ENCODE measurements at regions not wholly inside any gene's neighbourhood (a gene's known extent, or its start where the extent isn't known, plus 50 kb on each side); places are given as distances from the start of the nearest gene placed in this dataset.

- Histone ChIP-seq H3K36me3 (ENCODE audit: control insufficient read depth in 2 of 4, insufficient read depth in 4 of 4, low read length in 3 of 4) (no peaks in the 10 kb centered on the region), H3K56ac (replicated peaks; ENCODE audit: insufficient read length, low read depth, low read length) (no peak overlapping the region), H3K4me2 (ENCODE audit: insufficient read depth in 1 of 2, low read depth in 2 of 2, low read length in 2 of 2) (no peak overlapping the region), H3K79me1 (ENCODE audit: low read depth, low read length) (no peaks in the 10 kb centered on the region), H2AK5ac (ENCODE audit: low read depth, low read length) (no peak overlapping the region), H2BK20ac (ENCODE audit: low read length) (no peak overlapping the region), H3K4ac (replicated peaks; ENCODE audit: insufficient read length, low read depth, low read length) (no peak overlapping the region), H3K9me3 (ENCODE audit: insufficient read depth in 2 of 2, low read depth in 1 of 2, low read length in 1 of 2) (no peaks in the 10 kb centered on the region), H3K79me2 (ENCODE audit: control insufficient read depth in 1 of 2, insufficient read depth in 2 of 2, low read length in 2 of 2) (no peaks in the 10 kb centered on the region), H3K23ac (ENCODE audit: insufficient read length) (no peak overlapping the region), H4K8ac (ENCODE audit: extremely low read depth, insufficient read depth, low read length) (no peak overlapping the region), H2BK5ac (ENCODE audit: low read depth, low read length) (no peak overlapping the region), H2BK12ac (ENCODE audit: low read depth, low read length) (no peak overlapping the region), H2BK15ac (ENCODE audit: low read length) (no peak overlapping the region), H2BK120ac (replicated peaks; ENCODE audit: low read depth, low read length) (no peak overlapping the region), H4K5ac (ENCODE audit: insufficient read length, low read depth, low read length) (no peak overlapping the region), H2AFZ (ENCODE audit: low read length) (no peak overlapping the region), H3K14ac (ENCODE audit: insufficient read length) (no peak overlapping the region), H3K9ac (replicated peaks in 1 of 4; ENCODE audit: extremely low read depth in 1 of 4, low read depth in 3 of 4, low read length in 3 of 4) (no peak overlapping the region), H4K91ac (replicated peaks; ENCODE audit: insufficient read length, low read length) (no peak overlapping the region), H3K27me3 (replicated peaks in 1 of 4; ENCODE audit: control insufficient read depth in 3 of 4, extremely low read depth in 1 of 4, insufficient read depth in 3 of 4, low read length in 3 of 4) (peaks cover 0 to 3% (median 0%) of the 10 kb centered on the region in 4 experiments; a peak in 1 of 7 replicates), H3K23me2 (ENCODE audit: low read depth, low read length) (no peaks in the 10 kb centered on the region), H3K4me3 (ENCODE audit: extremely low read depth in 1 of 4, insufficient read depth in 2 of 4, low read depth in 3 of 4, low read length in 4 of 4) (no peak overlapping the region), H3K4me1 (replicated peaks in 1 of 4; ENCODE audit: control insufficient read depth in 3 of 4, insufficient read depth in 4 of 4, low read length in 3 of 4) (no peaks in the 10 kb centered on the region), H3K18ac (ENCODE audit: extremely low read depth, low read length) (no peak overlapping the region), H3K27ac (ENCODE audit: low read depth, low read length) (no peak overlapping the region), H4K20me1 (replicated peaks in 1 of 2; ENCODE audit: control insufficient read depth in 1 of 2, insufficient read depth in 2 of 2, low read length in 2 of 2) (no peaks in the 10 kb centered on the region)
- 85% methylated on average over 6 of the region's 8 CpGs; no CpG with 5 or more reads in 1 of the 2 experiments for WGBS, 2 experiments (ENCODE audit: extremely low coverage in 1 of 2, insufficient coverage in 1 of 2, insufficient read length in 1 of 2, insufficient replicate concordance in 2 of 2, low coverage in 1 of 2, low lambda C conversion rate in 2 of 2, missing lambda C conversion rate in 1 of 2)
- POLR2A ChIA-PET (ENCODE audit: partially characterized antibody): no interaction called here
- peak in 1 of 2 experiments; percentile 13 for DNase-seq (ENCODE audit: low read depth in 1 of 2, low spot score in 2 of 2)
- CTCF ChIA-PET (ENCODE audit: partially characterized antibody): no interaction called here
- FAIRE-seq: no peak
- TF ChIP-seq RNF2 (IDR thresholded peaks at IDR 0.05; ENCODE audit: borderline replicate concordance, low read depth, low read length, missing control alignments, poor library complexity, severe bottlenecking) (no peak), RAD21 (IDR thresholded peaks at IDR 0.05 in 1 of 2, conservative IDR thresholded peaks at IDR 0.05 in 1 of 2; ENCODE audit: low read depth in 2 of 2, low read length in 2 of 2) (no peak), TCF12 (IDR thresholded peaks at IDR 0.05; ENCODE audit: low read depth, low read length) (no peak), KDM1A (IDR thresholded peaks at IDR 0.05; ENCODE audit: borderline replicate concordance, low read length) (no peak), NRF1 (IDR thresholded peaks at IDR 0.05; ENCODE audit: low read depth, low read length) (no peak), TAF1 (IDR thresholded peaks at IDR 0.05; ENCODE audit: low read depth, low read length) (no peak), CHD2 (IDR thresholded peaks at IDR 0.05; ENCODE audit: low read length) (no peak)
Observed at GRCh38 chr13:111908981-111909380, 158.0 kb upstream of the SOX1 start.
